Neural progenitor cell (in vitro differentiated cells): ENCODE measurements at regions not wholly inside any gene's neighbourhood (a gene's known extent, or its start where the extent isn't known, plus 50 kb on each side); places are given as distances from the start of the nearest gene placed in this dataset.

Experiments used
- CTCF ChIP-seq: fragments of 200-600 bp; sonication (generic); IDR thresholded peaks from 2 replicates; pipeline ENCODE4 v1.5.1; 2017; ENCODE audit warnings: antibody characterized with exemption, mild to moderate bottlenecking
- EZH2 ChIP-seq: fragments of 200-600 bp; sonication (generic); IDR thresholded peaks from 2 replicates; pipeline ENCODE4 v1.6.1; 2017; ENCODE audit warnings: antibody characterized with exemption, mild to moderate bottlenecking, moderate library complexity

GRCh38 chr1:229047840-229048620 is 222.9 kb upstream of the RAB4A start:
- TF ChIP-seq CTCF (no peak), EZH2 (no peak)
